ENCODE measurements at regions not wholly inside any gene's neighbourhood (a gene's known extent, or its start where the extent isn't known, plus 50 kb on each side); places are given as distances from the start of the nearest gene placed in this dataset.

DNA sequence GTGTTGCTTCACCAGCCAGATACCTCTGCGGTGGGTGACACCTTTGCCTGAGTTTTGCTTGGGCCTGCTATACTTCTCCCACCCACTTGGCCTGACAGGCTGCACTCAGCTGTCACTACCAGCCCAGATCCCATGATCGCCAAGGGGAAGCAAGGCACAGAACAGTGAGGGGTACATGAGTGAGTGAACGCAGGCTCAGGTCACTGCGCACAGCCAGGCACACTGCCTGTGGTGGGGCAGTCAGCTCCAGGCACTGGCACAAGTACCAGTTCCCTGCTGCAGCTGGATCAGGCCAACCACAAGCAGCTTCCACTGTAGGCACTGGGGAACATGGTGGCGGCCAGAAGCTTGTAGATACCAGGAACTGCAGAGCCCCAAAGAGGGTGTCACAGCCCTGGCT, 441.9 kb upstream of the GRM3 start:
- H3K27me3 ChIP-seq (ENCODE audit: control insufficient read depth, insufficient read depth, low read length): no peaks in the 10 kb centered on the region
- TF ChIP-seq CTCF (IDR thresholded peaks at IDR 0.05; ENCODE audit: insufficient read depth, low read length, severe bottlenecking): no peak
- FAIRE-seq: peak; percentile 36
- no peaks in the 10 kb centered on the region for H3K36me3 ChIP-seq (ENCODE audit: control insufficient read depth, insufficient read depth, low read length)
- no peak for DNase-seq (ENCODE audit: low read depth)
- no peak overlapping the region for H3K4me3 ChIP-seq (ENCODE audit: low read depth, low read length)

DNA sequence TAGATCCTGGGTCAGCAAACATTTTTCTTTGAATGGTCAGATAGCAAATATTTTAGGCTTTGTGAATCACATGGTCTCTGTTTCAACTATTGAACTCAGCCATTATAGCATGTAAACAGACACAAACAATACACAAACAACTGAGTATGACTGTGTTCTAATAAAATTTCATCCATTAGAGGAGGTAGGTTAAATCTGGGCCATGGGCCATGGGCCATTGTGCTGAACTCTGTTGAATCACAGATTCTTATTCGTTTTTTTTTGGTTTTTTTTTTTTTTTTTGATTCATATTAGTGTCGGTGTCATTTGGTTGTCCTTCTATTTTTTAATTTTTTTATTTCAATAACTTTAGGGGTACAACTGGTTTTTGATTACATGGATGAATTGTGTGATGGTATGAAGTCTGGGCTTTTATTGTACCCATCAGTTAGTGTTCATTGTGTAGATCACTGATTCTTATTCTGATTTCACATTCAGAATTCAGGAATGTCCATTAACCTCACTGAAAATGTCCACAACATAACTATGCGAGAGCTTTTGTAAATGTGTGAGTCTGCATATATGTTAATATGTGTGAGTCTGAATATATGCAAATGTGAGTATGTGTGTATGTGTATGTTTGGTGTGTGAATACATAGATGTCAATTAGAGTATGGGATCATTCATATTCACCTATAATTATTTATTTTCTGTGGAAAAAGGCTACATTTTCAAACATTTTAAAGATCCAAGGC, 443.7 kb upstream of the GRM3 start:
- no peak for DNase-seq (ENCODE audit: low read depth)
- no peak for TF ChIP-seq CTCF (IDR thresholded peaks at IDR 0.05; ENCODE audit: insufficient read depth, low read length, severe bottlenecking)
- no peak overlapping the region for H3K4me3 ChIP-seq (ENCODE audit: low read depth, low read length)
- H3K36me3 ChIP-seq (ENCODE audit: control insufficient read depth, insufficient read depth, low read length): no peaks in the 10 kb centered on the region
- FAIRE-seq: no peak
- no peaks in the 10 kb centered on the region for H3K27me3 ChIP-seq (ENCODE audit: control insufficient read depth, insufficient read depth, low read length)

DNA sequence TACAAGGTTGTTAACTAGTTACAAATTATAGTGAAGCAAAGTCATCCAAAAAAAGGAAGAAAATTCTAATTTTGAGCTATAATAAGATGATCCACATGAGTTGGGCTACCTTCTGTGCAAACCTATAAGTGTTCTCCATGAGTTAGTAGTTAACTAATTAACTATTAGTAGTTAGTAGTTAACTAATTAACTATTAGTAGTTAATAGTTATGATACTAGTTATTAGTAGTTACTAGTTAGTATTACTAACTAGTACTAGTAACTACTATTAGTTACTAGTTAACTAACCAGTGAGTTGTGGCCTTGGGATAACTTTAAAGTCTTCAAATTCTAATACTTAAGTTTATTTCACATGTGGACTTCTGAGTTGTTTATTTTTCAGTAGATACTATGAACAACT, 453.4 kb upstream of the GRM3 start:
- TF ChIP-seq CTCF (IDR thresholded peaks at IDR 0.05; ENCODE audit: insufficient read depth, low read length, severe bottlenecking): no peak
- FAIRE-seq (no peak), DNase-seq (ENCODE audit: low read depth) (no peak)
- no peaks in the 10 kb centered on the region for H3K36me3 ChIP-seq (ENCODE audit: control insufficient read depth, insufficient read depth, low read length)
- no peak overlapping the region for H3K4me3 ChIP-seq (ENCODE audit: low read depth, low read length)
- H3K27me3 ChIP-seq (ENCODE audit: control insufficient read depth, insufficient read depth, low read length): no peaks in the 10 kb centered on the region

DNA sequence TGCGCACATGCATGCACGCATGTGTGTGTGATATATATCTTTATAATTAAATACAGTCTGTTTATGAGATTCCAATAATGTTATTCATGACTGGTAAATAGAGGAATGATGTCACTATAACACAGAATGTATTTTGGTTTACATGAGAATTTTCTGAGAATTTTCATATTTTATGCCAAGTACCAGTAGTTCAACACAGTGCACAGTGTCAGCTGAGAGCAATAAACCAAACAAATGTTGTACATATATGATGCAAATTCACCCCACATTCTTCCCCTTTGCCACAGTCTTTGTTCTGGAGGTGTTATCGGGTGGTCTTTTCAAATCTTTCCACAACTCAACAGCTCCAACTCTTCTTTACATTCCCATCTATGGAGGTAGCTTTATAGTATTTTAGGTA, 462.2 kb upstream of the GRM3 start:
- Histone ChIP-seq H3K4me3 (ENCODE audit: low read depth, low read length) (no peak overlapping the region), H3K36me3 (ENCODE audit: control insufficient read depth, insufficient read depth, low read length) (no peaks in the 10 kb centered on the region), H3K27me3 (ENCODE audit: control insufficient read depth, insufficient read depth, low read length) (no peaks in the 10 kb centered on the region)
- TF ChIP-seq CTCF (IDR thresholded peaks at IDR 0.05; ENCODE audit: insufficient read depth, low read length, severe bottlenecking): no peak
- FAIRE-seq (no peak), DNase-seq (ENCODE audit: low read depth) (no peak)

DNA sequence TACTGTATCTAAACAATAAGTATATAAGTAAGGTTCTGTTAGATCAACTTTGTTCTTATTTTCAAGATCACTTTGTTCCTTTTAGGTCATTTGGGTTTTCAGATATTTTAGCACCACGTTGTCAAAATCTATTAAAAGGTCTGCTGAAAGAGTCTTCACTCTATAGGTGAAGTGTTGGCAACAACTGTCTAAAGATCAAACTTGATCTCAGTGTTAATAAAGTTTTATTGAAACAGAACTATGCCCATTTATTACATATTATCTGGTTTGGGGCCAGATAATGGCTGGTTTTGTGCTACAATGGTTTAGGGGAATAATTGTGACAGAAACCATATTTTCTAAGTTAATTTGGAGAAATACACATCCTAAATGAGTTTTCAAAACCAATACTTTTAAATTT, 478.9 kb upstream of the GRM3 start:
- no peak for TF ChIP-seq CTCF (IDR thresholded peaks at IDR 0.05; ENCODE audit: insufficient read depth, low read length, severe bottlenecking)
- Histone ChIP-seq H3K27me3 (ENCODE audit: control insufficient read depth, insufficient read depth, low read length) (no peaks in the 10 kb centered on the region), H3K4me3 (ENCODE audit: low read depth, low read length) (no peak overlapping the region), H3K36me3 (ENCODE audit: control insufficient read depth, insufficient read depth, low read length) (no peaks in the 10 kb centered on the region)
- DNase-seq (ENCODE audit: low read depth) (no peak), FAIRE-seq (no peak)

- TF ChIP-seq CTCF (IDR thresholded peaks at IDR 0.05; ENCODE audit: insufficient read depth, low read length, severe bottlenecking): no peak
- no peaks in the 10 kb centered on the region for H3K36me3 ChIP-seq (ENCODE audit: control insufficient read depth, insufficient read depth, low read length)
- FAIRE-seq (no peak), DNase-seq (ENCODE audit: low read depth) (no peak)
- H3K4me3 ChIP-seq (ENCODE audit: low read depth, low read length): no peak overlapping the region
- no peaks in the 10 kb centered on the region for H3K27me3 ChIP-seq (ENCODE audit: control insufficient read depth, insufficient read depth, low read length)
These were observed 485.6 kb upstream of the GRM3 start for GRCh38 chr7:86158111-86158510.
